ENCODE measurements at regions not wholly inside any gene's neighbourhood (a gene's known extent, or its start where the extent isn't known, plus 50 kb on each side); places are given as distances from the start of the nearest gene placed in this dataset.
"Not testable (repeated sequence)": the region's sequence is repeated elsewhere in the genome, so short reads cannot be mapped to it uniquely, and the experiment has no call there.

DNA sequence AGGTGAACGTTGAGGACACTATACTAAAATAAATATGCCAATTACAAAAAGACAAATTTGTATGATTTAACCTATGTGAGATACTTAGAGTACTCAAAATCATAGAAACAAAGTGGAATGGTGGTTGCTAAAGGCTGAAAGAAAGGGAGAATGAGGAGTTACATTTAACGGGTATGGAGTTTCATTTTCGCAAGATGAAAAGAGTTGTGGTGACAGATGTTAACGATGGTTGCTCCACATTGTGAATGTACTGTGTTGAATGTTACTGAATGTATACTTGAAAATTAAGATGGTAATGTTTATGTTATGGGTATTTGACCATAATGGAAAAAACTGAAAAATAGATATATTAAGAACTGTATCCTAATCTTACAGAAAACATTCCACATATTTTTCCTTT is 51.3 kb upstream of the MOCS2 start:
- DNase-seq, result no peak

DNA sequence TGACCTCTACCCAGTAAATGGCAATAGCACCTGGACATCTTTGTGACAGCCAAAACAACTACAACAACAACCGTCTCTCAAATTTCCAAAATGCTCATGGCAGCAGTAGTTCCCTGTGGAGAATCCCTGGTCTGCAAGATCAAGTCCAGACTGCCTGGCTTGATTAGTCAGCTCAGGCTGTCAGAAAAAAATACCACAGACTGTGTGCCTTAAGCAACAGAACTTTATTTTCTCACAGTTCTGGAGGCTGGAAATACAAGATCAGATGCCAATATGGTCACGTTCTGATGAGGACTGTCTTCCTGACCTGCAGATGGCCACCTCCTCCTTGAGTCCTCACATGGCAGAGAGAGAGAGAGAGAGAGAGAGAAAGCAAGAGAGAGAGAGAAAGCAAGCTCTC is 52.3 kb upstream of the MOCS2 start:
- no peak for DNase-seq

- DNase-seq, result no peak
Measured at GRCh38 chr5:53164478-53165165, 55.1 kb upstream of the MOCS2 start.

GRCh38 chr5:53165431-53166182 is 56.0 kb upstream of the MOCS2 start:
- no peak for DNase-seq

GRCh38 chr5:53166183-53166495 is 56.6 kb upstream of the MOCS2 start:
- no peak for DNase-seq

- DNase-seq, result no peak
Measured at GRCh38 chr5:53167836-53168235, 58.3 kb upstream of the MOCS2 start.

DNA sequence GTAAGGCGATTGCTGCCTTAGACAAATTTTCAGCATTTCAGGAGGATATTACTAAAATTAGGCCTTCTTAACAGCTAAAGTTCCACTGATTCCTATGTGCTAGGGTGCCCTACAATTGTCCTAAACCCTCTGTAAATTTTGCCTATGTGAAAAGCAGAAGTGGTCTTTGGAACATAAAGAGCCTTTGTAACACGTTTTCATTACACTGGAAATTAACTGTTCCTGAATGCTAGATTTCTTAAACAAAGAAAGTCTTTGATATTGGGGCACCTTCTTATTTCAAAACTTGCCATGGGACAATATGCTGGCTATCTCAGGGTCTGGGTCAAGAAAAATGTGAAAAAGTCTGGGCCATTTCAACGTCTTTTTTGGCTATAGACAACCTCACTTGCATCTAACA is 60.4 kb upstream of the MOCS2 start:
- no peak for DNase-seq

GRCh38 chr5:53170746-53171349 is 61.3 kb upstream of the MOCS2 start:
- peak in 1 of 2 experiments; percentile 1 for DNase-seq

GRCh38 chr5:53172073-53172472 is 62.5 kb upstream of the MOCS2 start:
- not testable (repeated sequence) for DNase-seq

DNA sequence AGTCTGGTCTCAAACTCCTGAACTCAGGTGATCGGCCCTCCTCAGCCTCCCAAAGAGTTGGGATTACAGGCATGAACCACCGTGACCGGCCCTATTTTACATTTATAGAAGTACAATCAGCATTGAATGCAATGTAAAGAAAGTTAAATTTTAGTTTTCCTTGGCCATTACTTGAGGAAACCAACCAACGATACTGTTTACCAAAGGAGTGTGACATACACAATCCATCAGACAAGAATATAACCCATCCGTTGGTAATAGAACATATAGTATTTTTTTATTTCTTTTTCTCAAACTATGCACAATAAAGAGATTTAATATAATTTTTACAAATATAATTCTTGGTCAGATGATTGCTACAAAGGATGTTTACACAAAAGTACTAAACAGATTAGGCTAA is 63.1 kb upstream of the MOCS2 start:
- no peak for DNase-seq

GRCh38 chr5:53173083-53173482 is 63.5 kb upstream of the MOCS2 start:
- no peak for DNase-seq

GRCh38 chr5:53178830-53179229 is 69.3 kb upstream of the MOCS2 start:
- no peak for DNase-seq

- DNase-seq, result no peak
Measured at GRCh38 chr5:53179691-53180090, 70.1 kb upstream of the MOCS2 start.

DNA sequence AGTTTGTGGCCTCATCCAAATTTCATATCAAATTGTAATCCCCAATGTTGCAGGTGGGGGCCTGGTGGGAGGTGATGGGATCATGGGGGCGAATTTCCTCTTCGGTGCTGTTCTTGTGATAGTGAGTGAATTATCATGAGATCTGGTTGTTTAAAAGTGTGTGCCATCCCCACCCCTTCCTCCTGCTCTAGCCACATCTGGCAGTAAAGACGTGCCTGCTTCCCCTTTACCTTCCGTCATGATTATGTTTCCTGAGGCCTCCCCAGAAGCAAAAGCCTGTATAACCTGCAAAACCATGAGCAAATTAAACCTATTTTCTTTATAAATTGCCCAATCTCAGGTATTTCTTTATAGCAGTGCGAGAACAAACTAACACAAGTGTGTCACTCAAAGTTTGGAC is 71.0 kb upstream of the MOCS2 start:
- DNase-seq, result no peak

- no peak for DNase-seq
Measured at GRCh38 chr5:53180991-53181390, 71.4 kb upstream of the MOCS2 start.

- no peak for DNase-seq
Measured at GRCh38 chr5:53183880-53184279, 74.3 kb upstream of the MOCS2 start.

- DNase-seq, result no peak
Measured at GRCh38 chr5:53191548-53192165, 82.1 kb upstream of the MOCS2 start.

DNA sequence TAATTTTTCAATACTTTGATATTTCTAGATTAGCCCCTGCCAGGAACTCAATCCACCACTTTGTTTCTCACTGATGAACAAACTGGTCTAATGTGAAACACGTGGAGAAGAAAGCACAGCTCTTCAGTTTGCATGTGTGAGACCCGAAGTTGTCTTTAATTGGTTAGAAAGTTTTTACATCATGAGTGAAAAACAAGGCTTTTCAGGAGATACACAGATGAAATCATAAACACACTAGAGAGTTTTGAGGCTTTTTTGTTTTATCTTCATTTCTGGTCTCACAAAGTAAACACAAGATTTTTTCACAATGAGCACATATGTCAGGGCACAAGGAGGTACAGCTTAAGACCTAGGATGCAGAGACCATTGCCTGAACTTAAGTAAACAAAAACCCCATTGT is 84.5 kb upstream of the MOCS2 start:
- no peak for DNase-seq

GRCh38 chr5:53199882-53200281 is 90.3 kb upstream of the MOCS2 start:
- DNase-seq, result no peak

DNA sequence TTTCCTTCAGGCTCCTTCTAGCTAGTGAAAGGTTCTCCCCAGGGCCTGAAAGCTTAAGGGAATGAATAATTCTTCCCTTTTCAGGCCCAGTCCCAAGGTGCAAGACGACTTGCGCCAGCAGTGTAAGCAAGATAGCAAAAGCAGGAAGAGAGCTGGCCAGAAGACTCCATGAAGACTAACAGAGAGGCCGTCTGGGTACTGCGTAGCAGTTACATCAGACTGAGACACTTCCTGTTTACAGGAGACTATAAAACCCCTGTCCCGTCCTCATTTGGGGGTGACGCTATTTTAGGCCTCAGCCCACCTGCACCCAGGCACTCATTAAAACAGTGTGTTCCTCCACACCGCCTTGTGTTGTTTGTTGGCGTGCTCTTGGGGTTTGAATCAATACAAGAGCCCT is 90.7 kb upstream of the MOCS2 start:
- DNase-seq, result no peak

GRCh38 chr5:53201746-53202145 is 92.2 kb upstream of the MOCS2 start:
- no peak for DNase-seq

DNA sequence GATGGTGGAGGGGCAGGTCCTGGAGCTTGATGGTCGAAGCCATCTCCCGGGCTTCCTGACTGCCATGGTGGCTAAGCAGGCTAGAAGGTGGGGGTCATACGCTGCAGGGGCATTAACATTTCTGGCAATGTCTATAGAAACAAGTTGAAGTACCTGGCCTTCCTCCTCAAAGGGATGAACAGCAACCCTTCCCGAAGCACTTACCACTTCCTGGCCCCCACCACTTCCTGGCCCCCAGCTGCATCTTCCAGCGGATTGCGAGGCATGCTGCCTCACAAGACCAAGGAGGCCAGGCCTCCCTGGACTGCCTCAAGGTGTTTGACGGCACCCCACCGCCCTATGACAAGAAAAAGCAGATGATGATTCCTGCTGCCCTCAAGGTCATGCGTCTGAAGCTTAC is 97.0 kb upstream of the MOCS2 start:
- DNase-seq, result no peak

DNA sequence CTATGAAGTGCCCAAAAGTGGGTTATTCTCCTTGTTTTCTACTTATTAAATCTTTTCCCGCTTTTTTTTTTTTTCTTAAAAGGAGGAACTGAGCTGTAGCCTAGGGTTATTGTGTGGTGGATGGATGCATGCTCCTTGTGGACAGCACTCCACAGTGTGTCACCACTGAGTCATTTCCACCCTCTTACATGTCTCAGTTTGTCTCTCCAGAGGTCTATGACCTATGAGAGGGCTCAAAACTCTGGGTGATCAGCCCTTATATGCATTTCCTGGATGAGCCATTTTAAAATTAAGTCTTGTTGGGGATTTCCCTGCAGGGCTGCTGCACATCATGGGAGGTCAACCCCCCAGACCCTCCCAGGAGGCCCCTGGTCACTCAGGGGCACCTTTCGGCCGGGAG is 102.2 kb upstream of the MOCS2 start:
- no peak for DNase-seq

- DNase-seq, result no peak
Measured at GRCh38 chr5:53219174-53219573, 109.6 kb upstream of the MOCS2 start.

Measured in NCI-H1930 (cell line).